Umbilical cord (tissue), 1 donor: ENCODE measurements at regions not wholly inside any gene's neighbourhood (a gene's known extent, or its start where the extent isn't known, plus 50 kb on each side); places are given as distances from the start of the nearest gene placed in this dataset.
A peak's percentile ranks its signal among the peaks of the same experiment; 100 is the strongest.
"Not testable (repeated sequence)": the region's sequence is repeated elsewhere in the genome, so short reads cannot be mapped to it uniquely, and the experiment has no call there.

Source experiments
- DNase-seq: peaks from one replicate; pipeline ENCODE4 v3.0.0-alpha.2; 2015; ENCODE audit warnings: low spot score

GRCh38 chr14:85915711-85916110 lies 385.8 kb downstream of the FLRT2 start:
- no peak for DNase-seq

GRCh38 chr14:85912141-85912540 lies 382.2 kb downstream of the FLRT2 start:
- no peak for DNase-seq

- DNase-seq: no peak
Observed at GRCh38 chr14:85911044-85911443, 381.1 kb downstream of the FLRT2 start.

GRCh38 chr14:85909581-85909980 lies 379.6 kb downstream of the FLRT2 start:
- DNase-seq: no peak

- no peak for DNase-seq
Observed at GRCh38 chr14:85907536-85907935, 377.6 kb downstream of the FLRT2 start.

GRCh38 chr14:85897808-85898207 lies 367.9 kb downstream of the FLRT2 start:
- peak; percentile 1 for DNase-seq

GRCh38 chr14:85895603-85896002 lies 365.7 kb downstream of the FLRT2 start:
- DNase-seq: peak; percentile 18

- no peak for DNase-seq
Observed at GRCh38 chr14:85892251-85892650, 362.3 kb downstream of the FLRT2 start.

- DNase-seq: no peak
Observed at GRCh38 chr14:85883966-85884365, 354.0 kb downstream of the FLRT2 start.

GRCh38 chr14:85883101-85883500 lies 353.2 kb downstream of the FLRT2 start:
- DNase-seq: no peak

- no peak for DNase-seq
Observed at GRCh38 chr14:85881935-85882334, 352.0 kb downstream of the FLRT2 start.

GRCh38 chr14:85878874-85879273 lies 348.9 kb downstream of the FLRT2 start:
- no peak for DNase-seq

GRCh38 chr14:85873006-85873405 lies 343.1 kb downstream of the FLRT2 start:
- no peak for DNase-seq

- DNase-seq: no peak
Observed at GRCh38 chr14:85867450-85867849, 337.5 kb downstream of the FLRT2 start.

- DNase-seq: no peak
Observed at GRCh38 chr14:85865701-85866100, 335.8 kb downstream of the FLRT2 start.

GRCh38 chr14:85858634-85859033 lies 328.7 kb downstream of the FLRT2 start:
- DNase-seq: no peak

GRCh38 chr14:85856430-85856829 lies 326.5 kb downstream of the FLRT2 start:
- DNase-seq: no peak

GRCh38 chr14:85853996-85854526 lies 324.1 kb downstream of the FLRT2 start:
- no peak for DNase-seq

GRCh38 chr14:85852906-85853305 lies 323.0 kb downstream of the FLRT2 start:
- DNase-seq: no peak

- not testable (repeated sequence) for DNase-seq
Observed at GRCh38 chr14:85852123-85852522, 322.2 kb downstream of the FLRT2 start.

- not testable (repeated sequence) for DNase-seq
Observed at GRCh38 chr14:85830549-85830948, 300.6 kb downstream of the FLRT2 start.

GRCh38 chr14:85829601-85830000 lies 299.7 kb downstream of the FLRT2 start:
- not testable (repeated sequence) for DNase-seq

- DNase-seq: no peak
Observed at GRCh38 chr14:85824526-85824925, 294.6 kb downstream of the FLRT2 start.

GRCh38 chr14:85822236-85822635 lies 292.3 kb downstream of the FLRT2 start:
- DNase-seq: no peak
